Central memory CD8-positive, alpha-beta T cell (primary cell): ENCODE measurements at regions not wholly inside any gene's neighbourhood (a gene's known extent, or its start where the extent isn't known, plus 50 kb on each side); places are given as distances from the start of the nearest gene placed in this dataset.

Experiments
- ATAC-seq: fragments of 150-1000 bp; cut with Tn5 transposase; replicated peaks from 2 replicates; pipeline ENCODE4 v1.10.0; 2022; ENCODE audit warnings: mild to moderate bottlenecking, moderate FRiP score, moderate number of reproducible peaks; ENCODE audit not compliant: poor library complexity, severe bottlenecking; ENCODE audit errors: extremely low read depth
- DNase-seq, 2 donors: peaks; one replicate each; pipeline ENCODE4 v3.0.0; 2021; ENCODE audit warnings: low spot score in 2 of 2
- H3K27ac Mint-ChIP-seq: one replicate; pipeline ENCODE4 v1.8.0; 2022; ENCODE audit warnings: low read depth, mild to moderate bottlenecking, moderate library complexity, mixed read lengths
- H3K27me3 Mint-ChIP-seq: one replicate; pipeline ENCODE4 v1.8.0; 2022; ENCODE audit warnings: mixed read lengths
- H3K36me3 Mint-ChIP-seq: one replicate; pipeline ENCODE4 v1.8.0; 2022; ENCODE audit warnings: mild to moderate bottlenecking, moderate library complexity, mixed read lengths; ENCODE audit not compliant: insufficient read depth
- H3K4me1 Mint-ChIP-seq: one replicate; pipeline ENCODE4 v1.8.0; 2022; ENCODE audit warnings: mixed read lengths
- H3K4me3 Mint-ChIP-seq: one replicate; pipeline ENCODE4 v1.8.0; 2022; ENCODE audit warnings: mild to moderate bottlenecking, moderate library complexity, mixed read lengths
- H3K9me3 Mint-ChIP-seq: one replicate; pipeline ENCODE4 v1.8.0; 2022; ENCODE audit warnings: mixed read lengths

DNA sequence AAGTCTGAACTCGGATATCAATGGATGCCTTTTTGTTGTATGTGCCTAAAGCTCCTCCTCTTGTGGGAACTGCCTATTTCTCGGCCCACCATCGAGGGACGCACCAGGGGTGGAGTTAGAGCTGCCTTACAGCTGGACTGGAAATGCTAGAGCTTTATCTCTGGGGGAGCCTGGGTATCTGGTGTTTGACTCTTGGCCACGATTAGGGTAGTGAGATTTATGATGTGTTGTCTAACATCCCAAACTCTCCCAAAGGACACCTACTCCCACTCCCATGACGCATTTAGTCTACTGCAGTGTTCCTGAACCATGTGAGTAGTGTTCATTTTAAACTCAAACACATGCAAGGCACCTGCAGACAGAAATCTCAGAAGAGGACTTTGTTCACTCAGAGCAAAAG, 594.8 kb downstream of the METTL4 start:
- no peak overlapping the region for H3K27ac Mint-ChIP-seq
- no peak overlapping the region for H3K4me3 Mint-ChIP-seq
- H3K36me3 Mint-ChIP-seq: no peaks in the 10 kb centered on the region
- H3K9me3 Mint-ChIP-seq: peaks cover 5% of the 10 kb centered on the region
- no peak for ATAC-seq
- no peaks in the 10 kb centered on the region for H3K27me3 Mint-ChIP-seq
- H3K4me1 Mint-ChIP-seq: no peaks in the 10 kb centered on the region
- no peak for DNase-seq

- H3K27me3 Mint-ChIP-seq: no peaks in the 10 kb centered on the region
- ATAC-seq: no peak
- H3K9me3 Mint-ChIP-seq: peaks cover 11% of the 10 kb centered on the region
- DNase-seq: no peak
- no peak overlapping the region for H3K27ac Mint-ChIP-seq
- H3K4me3 Mint-ChIP-seq: no peak overlapping the region
- no peaks in the 10 kb centered on the region for H3K4me1 Mint-ChIP-seq
- no peaks in the 10 kb centered on the region for H3K36me3 Mint-ChIP-seq
Observed at GRCh38 chr18:1982056-1982455, 589.2 kb downstream of the METTL4 start.

DNA sequence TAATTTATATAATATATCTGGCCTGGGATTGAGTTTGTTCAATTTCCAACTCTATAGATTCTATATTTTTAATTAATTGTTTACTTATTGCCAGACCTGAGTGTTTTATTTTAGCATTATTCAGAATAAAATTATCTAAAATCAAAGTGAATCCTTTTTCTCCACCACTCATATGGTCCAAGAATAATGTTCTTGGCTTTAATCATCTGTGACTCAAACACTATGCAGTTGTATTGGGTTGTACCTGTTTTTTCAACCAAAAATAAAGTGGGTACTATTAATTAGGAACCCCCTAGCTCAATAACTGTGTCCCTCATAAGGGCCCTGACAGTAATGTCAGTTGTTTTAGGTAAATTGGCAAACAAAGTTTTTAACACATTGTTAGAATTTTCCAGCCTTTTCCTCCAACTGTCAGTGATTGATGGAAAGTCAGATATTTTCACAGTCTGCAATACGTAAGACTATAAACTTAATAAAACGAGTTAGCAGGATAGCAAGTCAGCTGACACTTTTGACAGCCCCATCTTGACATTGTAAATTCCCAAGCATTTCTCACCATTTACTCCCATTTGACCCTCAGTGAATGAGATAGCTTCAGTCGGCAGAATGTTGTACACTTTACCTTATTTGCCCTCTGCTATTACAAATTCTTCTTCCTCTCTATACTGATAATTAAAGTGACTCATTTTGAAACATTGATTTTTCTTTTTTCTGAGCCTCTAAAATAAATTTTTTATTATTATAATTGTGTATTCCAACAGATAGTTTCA, 587.4 kb downstream of the METTL4 start:
- H3K4me1 Mint-ChIP-seq: no peaks in the 10 kb centered on the region
- ATAC-seq: no peak
- no peak for DNase-seq
- H3K27me3 Mint-ChIP-seq: no peaks in the 10 kb centered on the region
- peaks cover 6% of the 10 kb centered on the region for H3K9me3 Mint-ChIP-seq
- no peak overlapping the region for H3K27ac Mint-ChIP-seq
- H3K36me3 Mint-ChIP-seq: no peaks in the 10 kb centered on the region
- no peak overlapping the region for H3K4me3 Mint-ChIP-seq

- no peaks in the 10 kb centered on the region for H3K36me3 Mint-ChIP-seq
- peaks cover 5% of the 10 kb centered on the region for H3K9me3 Mint-ChIP-seq
- H3K4me1 Mint-ChIP-seq: no peaks in the 10 kb centered on the region
Observed at GRCh38 chr18:1993866-1994265, 577.4 kb downstream of the METTL4 start.

GRCh38 chr18:1994471-1994870, 576.8 kb downstream of the METTL4 start:
- peaks cover 5% of the 10 kb centered on the region for H3K9me3 Mint-ChIP-seq
- H3K36me3 Mint-ChIP-seq: no peaks in the 10 kb centered on the region
- H3K27ac Mint-ChIP-seq: no peak overlapping the region
- H3K4me3 Mint-ChIP-seq: no peak overlapping the region
- no peak for DNase-seq
- no peaks in the 10 kb centered on the region for H3K27me3 Mint-ChIP-seq
- ATAC-seq: no peak
- no peaks in the 10 kb centered on the region for H3K4me1 Mint-ChIP-seq

More at GRCh38 chr18:1993866-1994265, 577.4 kb downstream of the METTL4 start:
- Mint-ChIP-seq H3K27me3 (no peaks in the 10 kb centered on the region), H3K27ac (no peak overlapping the region), H3K4me3 (no peak overlapping the region)
- no peak for ATAC-seq
- no peak for DNase-seq

- Mint-ChIP-seq H3K27ac (no peak overlapping the region), H3K9me3 (peaks cover 5% of the 10 kb centered on the region), H3K36me3 (no peaks in the 10 kb centered on the region), H3K4me3 (no peak overlapping the region), H3K4me1 (no peaks in the 10 kb centered on the region), H3K27me3 (no peaks in the 10 kb centered on the region)
- ATAC-seq: no peak
- DNase-seq: no peak
Observed at GRCh38 chr18:1995041-1995612, 576.2 kb downstream of the METTL4 start.

- H3K27ac Mint-ChIP-seq: no peak overlapping the region
- no peaks in the 10 kb centered on the region for H3K27me3 Mint-ChIP-seq
Observed at GRCh38 chr18:1998121-1998520, 573.2 kb downstream of the METTL4 start.

GRCh38 chr18:1999387-1999786, 571.9 kb downstream of the METTL4 start:
- H3K36me3 Mint-ChIP-seq: no peaks in the 10 kb centered on the region
- H3K27me3 Mint-ChIP-seq: no peaks in the 10 kb centered on the region
- no peak overlapping the region for H3K27ac Mint-ChIP-seq
- peaks cover 5% of the 10 kb centered on the region for H3K9me3 Mint-ChIP-seq
- DNase-seq (no peak), ATAC-seq (no peak)
- no peaks in the 10 kb centered on the region for H3K4me1 Mint-ChIP-seq
- no peak overlapping the region for H3K4me3 Mint-ChIP-seq

More at GRCh38 chr18:1998121-1998520, 573.2 kb downstream of the METTL4 start:
- ATAC-seq: no peak
- no peak for DNase-seq
- Mint-ChIP-seq H3K4me1 (no peaks in the 10 kb centered on the region), H3K36me3 (no peaks in the 10 kb centered on the region), H3K4me3 (no peak overlapping the region), H3K9me3 (peaks cover 5% of the 10 kb centered on the region)

DNA sequence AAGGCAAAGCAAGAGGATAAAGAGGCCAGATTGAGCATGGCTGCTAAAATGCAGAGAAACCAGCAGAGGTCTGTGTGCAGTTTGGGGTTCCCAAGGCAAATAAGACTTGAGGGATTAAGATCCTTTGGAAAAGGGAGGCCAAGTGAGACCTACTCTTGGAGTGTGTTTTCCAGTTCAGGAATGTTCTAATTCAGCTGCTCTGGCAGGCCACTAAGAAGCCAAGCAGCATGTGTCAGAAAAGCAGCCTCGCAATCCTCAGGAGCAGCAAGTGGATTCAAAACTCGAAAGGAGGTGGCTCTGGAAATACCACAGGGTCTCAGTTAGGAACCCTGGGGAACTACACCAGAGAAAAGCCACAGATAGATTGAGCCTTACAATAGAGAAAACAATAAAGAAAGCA, 569.2 kb downstream of the METTL4 start:
- Mint-ChIP-seq H3K36me3 (no peaks in the 10 kb centered on the region), H3K27ac (no peak overlapping the region), H3K27me3 (no peaks in the 10 kb centered on the region), H3K4me1 (no peaks in the 10 kb centered on the region), H3K9me3 (no peaks in the 10 kb centered on the region), H3K4me3 (no peak overlapping the region)
- DNase-seq (no peak), ATAC-seq (no peak)

GRCh38 chr18:2002604-2003003, 568.7 kb downstream of the METTL4 start:
- no peaks in the 10 kb centered on the region for H3K9me3 Mint-ChIP-seq
- DNase-seq (no peak), ATAC-seq (no peak)
- no peaks in the 10 kb centered on the region for H3K4me1 Mint-ChIP-seq
- no peak overlapping the region for H3K27ac Mint-ChIP-seq
- no peaks in the 10 kb centered on the region for H3K36me3 Mint-ChIP-seq
- H3K27me3 Mint-ChIP-seq: no peaks in the 10 kb centered on the region
- H3K4me3 Mint-ChIP-seq: no peak overlapping the region

GRCh38 chr18:2009942-2010697, 561.2 kb downstream of the METTL4 start:
- DNase-seq: no peak
- H3K27me3 Mint-ChIP-seq: no peaks in the 10 kb centered on the region
- ATAC-seq: no peak
- H3K27ac Mint-ChIP-seq: no peak overlapping the region
- no peak overlapping the region for H3K4me3 Mint-ChIP-seq
- H3K4me1 Mint-ChIP-seq: no peaks in the 10 kb centered on the region
- H3K36me3 Mint-ChIP-seq: no peaks in the 10 kb centered on the region
- no peaks in the 10 kb centered on the region for H3K9me3 Mint-ChIP-seq

- DNase-seq: no peak
- H3K4me1 Mint-ChIP-seq: no peaks in the 10 kb centered on the region
- H3K27me3 Mint-ChIP-seq: no peaks in the 10 kb centered on the region
- H3K36me3 Mint-ChIP-seq: no peaks in the 10 kb centered on the region
- no peak overlapping the region for H3K4me3 Mint-ChIP-seq
- H3K9me3 Mint-ChIP-seq: peaks cover 5% of the 10 kb centered on the region
- H3K27ac Mint-ChIP-seq: no peak overlapping the region
- no peak for ATAC-seq
Observed at GRCh38 chr18:2027016-2027415, 544.3 kb downstream of the METTL4 start.

DNA sequence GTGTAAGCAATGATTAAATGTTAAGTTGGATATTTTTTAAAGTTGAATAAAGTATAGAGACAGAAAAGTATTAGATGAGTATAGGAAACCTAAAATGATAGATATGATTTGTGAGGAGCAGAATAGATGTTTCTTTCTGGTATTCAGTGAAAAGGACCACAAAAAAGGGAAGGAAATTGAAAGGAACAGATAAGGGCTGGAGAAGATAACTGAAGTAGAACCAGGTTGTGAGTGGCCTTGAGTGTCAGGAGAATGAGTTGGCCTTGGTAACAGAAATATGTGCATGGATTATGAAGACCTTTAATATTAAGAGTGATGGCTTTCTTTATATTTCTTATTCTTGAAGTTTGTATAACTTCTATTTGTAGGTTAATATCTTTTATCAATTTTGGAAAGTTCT, 543.5 kb downstream of the METTL4 start:
- peaks cover 5% of the 10 kb centered on the region for H3K9me3 Mint-ChIP-seq
- no peaks in the 10 kb centered on the region for H3K27me3 Mint-ChIP-seq
- no peak for ATAC-seq

More for the DNA sequence above, 543.5 kb downstream of the METTL4 start:
- Mint-ChIP-seq H3K4me1 (no peaks in the 10 kb centered on the region), H3K36me3 (no peaks in the 10 kb centered on the region), H3K4me3 (no peak overlapping the region), H3K27ac (no peak overlapping the region)
- DNase-seq: no peak
